ENCODE measurements at regions not wholly inside any gene's neighbourhood (a gene's known extent, or its start where the extent isn't known, plus 50 kb on each side); places are given as distances from the start of the nearest gene placed in this dataset.

GRCh38 chr4:106507440-106507839 lies 138.9 kb upstream of the GIMD1 start:
- H3K27me3 ChIP-seq (replicated peaks in 1 of 2; ENCODE audit: control insufficient read depth in 2 of 2, insufficient read depth in 2 of 2, low read length in 1 of 2), result no peaks in the 10 kb centered on the region
- FAIRE-seq (no peak), DNase-seq (ENCODE audit: low read depth, low spot score) (no peak), ATAC-seq (no peak)
- SMC1A ChIA-PET (ENCODE audit: uncharacterized antibody, unreplicated experiment), result no interaction called here
- no peak overlapping the region for H3K4me2 ChIP-seq (ENCODE audit: control insufficient read depth, insufficient read depth)
- 21% methylated on average over 3 of the region's 3 CpGs for WGBS (ENCODE audit: insufficient coverage, insufficient replicate concordance, low lambda C conversion rate, missing lambda C conversion rate)
- in situ Hi-C loops (cut with MboI) (loop anchor here (10.0 kb wide), 1 partner anchor 243 kb away; no protein-coding TSS in a partner anchor), intact Hi-C loops (cut with micrococcal nuclease; ENCODE audit: unreplicated experiment) (no loop called here)
- RAD21 ChIA-PET (ENCODE audit: unreplicated experiment), result no interaction called here
- H3K4me1 ChIP-seq (ENCODE audit: control insufficient read depth, insufficient read depth, low read length), result no peaks in the 10 kb centered on the region
- CTCF ChIA-PET, result no interaction called here
- H3K9me3 ChIP-seq (replicated peaks; ENCODE audit: control insufficient read depth, insufficient read depth, low read length), result no peaks in the 10 kb centered on the region
- BruUV-seq (replicated peaks), result no TSS peak
- no peak overlapping the region for H3K27ac ChIP-seq (ENCODE audit: control insufficient read depth, insufficient read depth)
- H4K20me1 ChIP-seq (ENCODE audit: control insufficient read depth, insufficient read depth), result no peaks in the 10 kb centered on the region
- no peak overlapping the region for H3K9ac ChIP-seq (ENCODE audit: control insufficient read depth, insufficient read depth, low read length)
- TF ChIP-seq RAD21 (IDR thresholded peaks at IDR 0.05; ENCODE audit: insufficient read depth, low read depth, low read length) (no peak), USF1 (IDR thresholded peaks at IDR 0.05; ENCODE audit: borderline replicate concordance, extremely low read length, insufficient read depth, low read depth, low read length) (no peak), YBX1 (IDR thresholded peaks at IDR 0.05) (no peak), TCF12 (IDR thresholded peaks at IDR 0.05; ENCODE audit: low read depth, low read length) (no peak), GABPA (IDR thresholded peaks at IDR 0.05; ENCODE audit: low read depth) (no peak), STAT3 (IDR thresholded peaks at IDR 0.05; ENCODE audit: low read depth, low read length) (no peak), BCL11A (IDR thresholded peaks at IDR 0.05; ENCODE audit: low read depth, low read length) (no peak), HDAC6 (IDR thresholded peaks at IDR 0.05; ENCODE audit: unreplicated experiment) (no peak), BRCA1 (IDR thresholded peaks at IDR 0.05; ENCODE audit: low read depth, low read length) (no peak), PBX3 (IDR thresholded peaks at IDR 0.05; ENCODE audit: insufficient replicate concordance, low read depth, low read length) (no peak), CEBPB (IDR thresholded peaks at IDR 0.05; ENCODE audit: borderline replicate concordance in 1 of 2, low read depth in 2 of 2, low read length in 2 of 2) (no peak), CBX5 (IDR thresholded peaks at IDR 0.05; ENCODE audit: low read depth) (no peak), NRF1 (conservative IDR thresholded peaks at IDR 0.05; ENCODE audit: low read depth, low read length) (no peak), MYB (IDR thresholded peaks at IDR 0.05; ENCODE audit: borderline replicate concordance, low read depth, low read length) (no peak), ZNF24 (IDR thresholded peaks at IDR 0.05) (no peak), IKZF2 (IDR thresholded peaks at IDR 0.05) (no peak), SIX5 (IDR thresholded peaks at IDR 0.05; ENCODE audit: low read depth, low read length, severe bottlenecking) (no peak), RUNX3 (IDR thresholded peaks at IDR 0.05; ENCODE audit: low read length) (no peak)
- no peak overlapping the region for H3K4me3 ChIP-seq
- POLR2A ChIA-PET, result no interaction called here
- H3K36me3 ChIP-seq (ENCODE audit: control insufficient read depth in 2 of 2, insufficient read depth in 2 of 2, low read length in 1 of 2), result no peaks in the 10 kb centered on the region
- no peak overlapping the region for H2AFZ ChIP-seq (ENCODE audit: control insufficient read depth, low read depth, low read length)
- no peaks in the 10 kb centered on the region for H3K79me2 ChIP-seq (ENCODE audit: control insufficient read depth, insufficient read depth, low read length)
